ENCODE measurements at regions not wholly inside any gene's neighbourhood (a gene's known extent, or its start where the extent isn't known, plus 50 kb on each side); places are given as distances from the start of the nearest gene placed in this dataset.
"Not testable (repeated sequence)": the region's sequence is repeated elsewhere in the genome, so short reads cannot be mapped to it uniquely, and the experiment has no call there.

DNA sequence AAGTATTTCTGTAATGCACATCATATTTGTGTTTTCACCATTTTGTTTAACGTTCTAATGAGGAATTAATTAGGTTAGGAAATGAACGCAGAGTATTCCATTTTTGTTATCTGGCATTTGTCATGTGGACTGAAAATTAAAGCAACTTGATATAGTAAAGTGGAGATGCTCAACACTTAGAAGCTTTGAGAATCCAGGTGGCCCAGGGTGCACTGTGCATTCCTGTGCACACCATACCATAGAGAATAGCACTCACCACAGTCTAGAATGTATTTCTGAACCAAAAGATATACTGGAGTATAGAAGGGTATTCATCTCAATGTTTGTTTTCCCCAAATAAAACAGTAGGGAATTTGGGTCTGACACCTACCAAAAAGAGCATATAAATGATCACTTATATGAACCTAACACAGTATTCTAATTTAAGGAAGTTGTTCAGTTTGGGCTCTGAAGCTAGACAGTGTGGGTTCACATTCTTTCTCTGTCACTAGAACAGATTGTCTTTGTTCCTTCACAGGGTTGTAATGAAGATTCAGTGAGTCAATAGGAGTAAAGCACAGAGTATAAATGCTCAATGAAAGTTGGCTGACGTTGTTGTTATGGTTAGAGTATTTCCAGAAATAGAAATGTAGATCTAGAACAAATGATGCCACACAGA lies 125.6 kb upstream of the DMRT1 start:
- H2AFZ ChIP-seq (replicated peaks), result no peak overlapping the region
- no peaks in the 10 kb centered on the region for H3K36me3 ChIP-seq
- no peaks in the 10 kb centered on the region for H3K27me3 ChIP-seq
- H3K9me3 ChIP-seq (ENCODE audit: low read depth), result no peaks in the 10 kb centered on the region
- H3K4me1 ChIP-seq, result peaks cover 13% of the 10 kb centered on the region
- Mint-ChIP-seq H3K27ac (no peak overlapping the region), H3K9me3 (no peaks in the 10 kb centered on the region), H3K36me3 (peaks cover 20% of the 10 kb centered on the region), H3K27me3 (ENCODE audit: insufficient read depth, low read depth) (no peaks in the 10 kb centered on the region), H3K4me3 (no peak overlapping the region), H3K4me1 (no peaks in the 10 kb centered on the region)
- no peak for DNase-seq (ENCODE audit: low spot score)
- H3K79me2 ChIP-seq (ENCODE audit: low read depth), result no peaks in the 10 kb centered on the region
- no peak overlapping the region for H3K9ac ChIP-seq
- H3F3A ChIP-seq (ENCODE audit: low read depth), result peaks cover 10% of the 10 kb centered on the region
- peaks cover 5% of the 10 kb centered on the region for H4K20me1 ChIP-seq (ENCODE audit: low read depth)
- TF ChIP-seq EZH2phosphoT487 (IDR thresholded peaks at IDR 0.05), result no peak
- TF ChIP-seq, protein P1, sequence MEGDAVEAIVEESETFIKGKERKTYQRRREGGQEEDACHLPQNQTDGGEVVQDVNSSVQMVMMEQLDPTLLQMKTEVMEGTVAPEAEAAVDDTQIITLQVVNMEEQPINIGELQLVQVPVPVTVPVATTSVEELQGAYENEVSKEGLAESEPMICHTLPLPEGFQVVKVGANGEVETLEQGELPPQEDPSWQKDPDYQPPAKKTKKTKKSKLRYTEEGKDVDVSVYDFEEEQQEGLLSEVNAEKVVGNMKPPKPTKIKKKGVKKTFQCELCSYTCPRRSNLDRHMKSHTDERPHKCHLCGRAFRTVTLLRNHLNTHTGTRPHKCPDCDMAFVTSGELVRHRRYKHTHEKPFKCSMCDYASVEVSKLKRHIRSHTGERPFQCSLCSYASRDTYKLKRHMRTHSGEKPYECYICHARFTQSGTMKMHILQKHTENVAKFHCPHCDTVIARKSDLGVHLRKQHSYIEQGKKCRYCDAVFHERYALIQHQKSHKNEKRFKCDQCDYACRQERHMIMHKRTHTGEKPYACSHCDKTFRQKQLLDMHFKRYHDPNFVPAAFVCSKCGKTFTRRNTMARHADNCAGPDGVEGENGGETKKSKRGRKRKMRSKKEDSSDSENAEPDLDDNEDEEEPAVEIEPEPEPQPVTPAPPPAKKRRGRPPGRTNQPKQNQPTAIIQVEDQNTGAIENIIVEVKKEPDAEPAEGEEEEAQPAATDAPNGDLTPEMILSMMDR (IDR thresholded peaks at IDR 0.05), result no peak
- TF ChIP-seq EZH2 (IDR thresholded peaks at IDR 0.05), result no peak
- no peak overlapping the region for H3K4me2 ChIP-seq
- no peak overlapping the region for H3K27ac ChIP-seq
- H3K4me3 ChIP-seq, result no peak overlapping the region

DNA sequence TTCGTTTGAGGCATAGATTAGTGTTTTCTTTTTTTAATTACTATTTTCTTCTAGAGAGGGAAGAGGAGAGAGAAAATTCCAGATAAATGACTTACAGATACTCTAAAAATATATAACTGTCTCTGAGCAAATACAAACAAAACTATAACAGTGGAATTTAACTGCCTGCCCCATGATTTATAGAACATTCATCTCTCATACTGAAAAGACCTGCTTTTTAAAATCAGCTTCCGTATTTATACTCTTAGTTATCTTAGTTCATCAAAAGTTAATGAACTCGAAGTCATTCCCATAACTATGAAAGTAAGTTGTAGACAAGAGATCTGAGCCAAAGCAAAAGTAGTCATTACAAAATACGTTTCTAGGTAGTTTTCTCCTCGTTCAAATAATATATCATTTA lies 123.8 kb upstream of the DMRT1 start:
- no peaks in the 10 kb centered on the region for H3K27me3 ChIP-seq
- no peak overlapping the region for H3K27ac ChIP-seq
- Mint-ChIP-seq H3K9me3 (no peaks in the 10 kb centered on the region), H3K36me3 (peaks cover 3% of the 10 kb centered on the region), H3K4me1 (no peaks in the 10 kb centered on the region), H3K4me3 (no peak overlapping the region), H3K27me3 (ENCODE audit: insufficient read depth, low read depth) (peaks cover 3% of the 10 kb centered on the region), H3K27ac (no peak overlapping the region)
- H3K4me1 ChIP-seq, result peaks cover 14% of the 10 kb centered on the region
- no peak for DNase-seq (ENCODE audit: low spot score)
- no peaks in the 10 kb centered on the region for H3K9me3 ChIP-seq (ENCODE audit: low read depth)
- no peaks in the 10 kb centered on the region for H3K36me3 ChIP-seq
- no peak overlapping the region for H2AFZ ChIP-seq (replicated peaks)
- no peak for TF ChIP-seq EZH2 (IDR thresholded peaks at IDR 0.05)
- H3K9ac ChIP-seq, result no peak overlapping the region
- H4K20me1 ChIP-seq (ENCODE audit: low read depth), result peaks cover 5% of the 10 kb centered on the region
- H3K79me2 ChIP-seq (ENCODE audit: low read depth), result no peaks in the 10 kb centered on the region
- H3K4me3 ChIP-seq, result no peak overlapping the region
- peaks cover 10% of the 10 kb centered on the region for H3F3A ChIP-seq (ENCODE audit: low read depth)
- H3K4me2 ChIP-seq, result no peak overlapping the region

DNA sequence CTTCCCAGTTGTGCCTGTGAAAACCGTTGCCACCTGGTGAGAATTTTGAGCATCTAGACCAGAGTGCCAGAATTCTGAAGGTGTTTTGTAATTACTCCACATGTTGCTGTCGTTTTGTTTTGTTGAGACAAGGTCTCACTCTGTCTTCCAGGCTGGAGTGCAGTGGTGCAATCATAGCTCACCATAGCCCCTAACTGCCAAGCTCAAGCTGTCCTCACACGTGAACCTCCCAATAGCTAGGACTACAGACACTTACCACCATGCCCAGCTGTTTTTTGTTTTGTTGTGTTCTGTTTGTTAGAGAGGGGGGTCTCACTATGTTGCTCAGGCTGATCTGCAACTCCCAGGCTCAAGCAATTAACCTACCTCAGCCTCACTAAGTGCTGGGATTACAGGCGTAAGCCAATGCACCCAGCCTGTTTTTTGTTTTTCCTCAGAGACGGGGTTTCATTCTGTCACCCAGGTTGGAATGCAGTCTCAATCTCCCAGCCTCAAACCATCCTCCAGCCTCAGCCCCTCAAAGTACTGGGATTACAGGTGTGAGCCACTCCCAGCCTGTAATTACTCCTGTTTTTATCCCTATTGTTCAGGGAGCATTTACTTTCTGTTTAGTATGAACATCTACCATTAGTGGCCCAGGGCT lies 121.1 kb upstream of the DMRT1 start:
- TF ChIP-seq EZH2phosphoT487 (IDR thresholded peaks at IDR 0.05), result no peak
- no peak for TF ChIP-seq EZH2 (IDR thresholded peaks at IDR 0.05)
- TF ChIP-seq, protein P1 (IDR thresholded peaks at IDR 0.05), result no peak
- no peak overlapping the region for H3K4me3 Mint-ChIP-seq
- Histone ChIP-seq H3K79me2 (ENCODE audit: low read depth) (no peaks in the 10 kb centered on the region), H3K9me3 (ENCODE audit: low read depth) (no peaks in the 10 kb centered on the region), H4K20me1 (ENCODE audit: low read depth) (peaks cover 5% of the 10 kb centered on the region), H3K27ac (no peak overlapping the region), H3K4me2 (no peak overlapping the region), H3K9ac (no peak overlapping the region), H3F3A (ENCODE audit: low read depth) (peaks cover 10% of the 10 kb centered on the region), H3K27me3 (no peaks in the 10 kb centered on the region), H2AFZ (replicated peaks) (no peak overlapping the region), H3K4me3 (no peak overlapping the region), H3K36me3 (no peaks in the 10 kb centered on the region), H3K4me1 (peaks cover 14% of the 10 kb centered on the region)
- H3K27me3 Mint-ChIP-seq (ENCODE audit: insufficient read depth, low read depth), result peaks cover 5% of the 10 kb centered on the region
- H3K27ac Mint-ChIP-seq, result no peak overlapping the region
- H3K4me1 Mint-ChIP-seq, result no peaks in the 10 kb centered on the region
- no peaks in the 10 kb centered on the region for H3K36me3 Mint-ChIP-seq
- DNase-seq (ENCODE audit: low spot score), result peak; percentile 34
- no peaks in the 10 kb centered on the region for H3K9me3 Mint-ChIP-seq

DNA sequence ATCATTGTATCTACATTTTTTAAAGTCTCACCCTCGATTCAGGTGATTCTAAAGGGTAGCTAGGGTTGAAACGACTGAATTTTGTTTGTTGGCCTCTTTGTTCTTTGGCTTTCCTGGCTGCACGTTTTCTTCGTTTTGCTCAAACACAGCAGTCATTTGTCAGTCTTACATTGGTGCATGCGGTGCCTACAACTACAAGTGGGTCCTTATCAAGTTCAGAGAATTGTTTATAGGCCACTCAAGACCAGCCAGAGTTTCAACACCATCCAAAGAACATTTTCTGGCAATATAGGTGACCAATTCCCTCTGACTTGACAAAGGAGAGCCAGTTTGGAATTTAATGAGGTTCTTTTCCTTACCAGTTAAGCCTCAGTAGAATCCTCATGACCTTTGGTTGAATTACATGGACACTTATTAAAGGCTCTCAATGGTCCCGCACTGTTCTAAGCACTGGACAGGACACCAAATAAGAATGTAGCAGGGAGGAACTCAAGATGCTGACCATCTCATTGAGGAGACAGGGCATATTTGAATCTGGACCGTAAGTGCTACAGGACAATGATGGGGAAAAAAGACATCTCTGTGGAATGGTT lies 119.0 kb upstream of the DMRT1 start:
- H3K4me2 ChIP-seq, result no peak overlapping the region
- no peak overlapping the region for H2AFZ ChIP-seq (replicated peaks)
- no peaks in the 10 kb centered on the region for H3K9me3 ChIP-seq (ENCODE audit: low read depth)
- no peak overlapping the region for H3K4me3 ChIP-seq
- no peaks in the 10 kb centered on the region for H3K79me2 ChIP-seq (ENCODE audit: low read depth)
- peaks cover 10% of the 10 kb centered on the region for H3F3A ChIP-seq (ENCODE audit: low read depth)
- H3K9ac ChIP-seq, result no peak overlapping the region
- Mint-ChIP-seq H3K27ac (no peak overlapping the region), H3K4me3 (no peak overlapping the region), H3K36me3 (no peaks in the 10 kb centered on the region), H3K9me3 (no peaks in the 10 kb centered on the region), H3K4me1 (peaks cover 3% of the 10 kb centered on the region), H3K27me3 (ENCODE audit: insufficient read depth, low read depth) (peaks cover 5% of the 10 kb centered on the region)
- H3K27me3 ChIP-seq, result no peaks in the 10 kb centered on the region
- TF ChIP-seq, protein P1 (IDR thresholded peaks at IDR 0.05), result no peak
- TF ChIP-seq EZH2 (IDR thresholded peaks at IDR 0.05) (no peak), EZH2phosphoT487 (IDR thresholded peaks at IDR 0.05) (no peak)
- H3K4me1 ChIP-seq, result peaks cover 14% of the 10 kb centered on the region
- DNase-seq (ENCODE audit: low spot score), result no peak
- H4K20me1 ChIP-seq (ENCODE audit: low read depth), result peaks cover 5% of the 10 kb centered on the region
- no peaks in the 10 kb centered on the region for H3K36me3 ChIP-seq
- no peak overlapping the region for H3K27ac ChIP-seq

DNA sequence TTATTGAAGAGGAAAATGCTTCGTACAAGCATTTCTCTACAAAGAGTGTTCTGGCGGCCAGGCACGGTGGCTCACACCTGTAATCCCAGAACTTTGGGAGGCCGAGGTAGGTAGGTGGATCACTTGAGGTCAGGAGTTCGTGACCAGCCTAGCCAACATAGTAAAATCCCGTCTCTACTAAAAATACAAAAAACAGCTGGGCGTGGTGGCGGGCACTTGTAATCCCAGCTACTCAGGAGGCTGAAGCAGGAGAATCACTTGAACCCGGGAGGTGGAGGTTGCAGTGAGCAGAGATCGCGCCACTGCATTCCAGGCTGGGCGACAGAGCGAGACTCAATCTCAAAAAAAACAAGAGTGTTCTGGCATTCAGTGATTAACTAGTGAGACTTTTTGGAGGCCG lies 117.0 kb upstream of the DMRT1 start:
- H2AFZ ChIP-seq (replicated peaks); H3K9me3 ChIP-seq (ENCODE audit: low read depth); H3K9ac ChIP-seq; DNase-seq (ENCODE audit: low spot score); H3K27me3 Mint-ChIP-seq (ENCODE audit: insufficient read depth, low read depth); H3K4me2 ChIP-seq; H4K20me1 ChIP-seq (ENCODE audit: low read depth); H3K9me3 Mint-ChIP-seq; H3F3A ChIP-seq (ENCODE audit: low read depth); H3K36me3 Mint-ChIP-seq; H3K79me2 ChIP-seq (ENCODE audit: low read depth); H3K4me3 ChIP-seq; H3K4me3 Mint-ChIP-seq; H3K36me3 ChIP-seq; H3K27me3 ChIP-seq; H3K27ac ChIP-seq; H3K4me1 Mint-ChIP-seq; H3K27ac Mint-ChIP-seq: not testable (repeated sequence)
- peaks cover 14% of the 10 kb centered on the region for H3K4me1 ChIP-seq
